RWPE1 (cell line): ENCODE measurements at regions not wholly inside any gene's neighbourhood (a gene's known extent, or its start where the extent isn't known, plus 50 kb on each side); places are given as distances from the start of the nearest gene placed in this dataset.

ENCODE experiments used
- CTCF ChIA-PET: fragments of 350-600 bp; sonication (Branson Sonifier 250); formaldehyde crosslinking; extraction: SDS; loops from one replicate; lab custom pipeline; 2021; lab: Yijun Ruan, JAX
- POLR2A ChIA-PET: fragments of 400-600 bp; formaldehyde crosslinking; extraction: SDS; loops from one replicate; lab custom pipeline; 2020; ENCODE audit warnings: antibody characterized with exemption; ENCODE audit not compliant: low non-redundant PET; lab: Yijun Ruan, JAX
- DNase-seq: peaks from one replicate; pipeline ENCODE4 v3.0.0; 2012; ENCODE audit warnings: low spot score
- H3K27ac ChIP-seq: fragments of 450-650 bp; 2 replicates; pipeline ENCODE4 v1.5.1; 2017
- CTCF ChIP-seq: fragments of 450-650 bp; conservative IDR thresholded peaks from 2 replicates; pipeline ENCODE4 v1.5.1; 2017; ENCODE audit warnings: low read depth, mild to moderate bottlenecking

- TF ChIP-seq CTCF: no peak
- DNase-seq: no peak
- H3K27ac ChIP-seq: no peak overlapping the region
- POLR2A ChIA-PET: no interaction called here
- CTCF ChIA-PET: interaction anchor here (0.6 kb wide), 1 partner anchor 26 kb away, joined by 4 read pairs; no protein-coding TSS in a partner anchor
Observed at GRCh38 chr3:170636400-170636973, 50.6 kb upstream of the SLC7A14 start.
